Heart left ventricle (tissue), 13 donors: ENCODE measurements at regions not wholly inside any gene's neighbourhood (a gene's known extent, or its start where the extent isn't known, plus 50 kb on each side); places are given as distances from the start of the nearest gene placed in this dataset.

Source experiments
- CTCF ChIP-seq, 12 donors: fragments of 200-600 bp; sonication (generic) in 4 of 12; IDR thresholded peaks; one replicate each; pipeline versions ENCODE4 v1.5.0 to v1.8.0; 2018 to 2022; ENCODE audit warnings: antibody characterized with exemption in 12 of 12, mild to moderate bottlenecking in 5 of 12
- POLR2A ChIP-seq, 2 donors: fragments of 450-650 bp; IDR thresholded peaks; one replicate each; pipeline ENCODE4 v1.6.1; 2017; ENCODE audit warnings: antibody characterized with exemption in 2 of 2, mild to moderate bottlenecking in 2 of 2, moderate library complexity in 2 of 2
- donor health status: ischemic (EF 13 %, LVEDD 7.1; RV severe dilation, severe dysfunction).
- donor health status: DM: no; HTN: yes; CAD: no.
- donor health status: DM: no; HTN: no; CAD: no.
- donor health status: ischemic (EF 25% LVEDD 6.9; RV normal size, moderate dysfunction).
- donor health status: ischemic (EF 25% LVEDD 5.7; RV mildly dilated, moderate dysfunction).
- donor health status: ischemic (EF 35%, LVEDD 5.7; RV mildly dilated, moderate dysfunction).
- donor health status: nonischemic (EF 11% LVEDD 7.7; RV severe dilation, severe dysfunction).
- donor health status: DM: yes; HTN: yes; CAD: no.
- donor health status: PGD.
- donor health status: ischemic (EF 29% LVEDD 5.4; RV normal size, mild dysfunction).
- donor health status: nonischemic (EF 23%, LVEDD 6.1; RV moderate dilation, normal function).

GRCh38 chr16:65271996-65272395 lies 150.1 kb upstream of the CDH11 start:
- no peak for TF ChIP-seq CTCF (IDR thresholded peaks at IDR 0.05)
- TF ChIP-seq POLR2A (IDR thresholded peaks at IDR 0.05), result no peak
